ENCODE measurements at regions not wholly inside any gene's neighbourhood (a gene's known extent, or its start where the extent isn't known, plus 50 kb on each side); places are given as distances from the start of the nearest gene placed in this dataset.

- no peak for DNase-seq (ENCODE audit: extremely low read depth, low read depth)
- no peak for TF ChIP-seq CTCF (IDR thresholded peaks at IDR 0.05; ENCODE audit: low read depth, low read length)
Measured at GRCh38 chr2:60273836-60274235, 279.6 kb downstream of the BCL11A start.

- no peak for DNase-seq (ENCODE audit: extremely low read depth, low read depth)
- TF ChIP-seq CTCF (IDR thresholded peaks at IDR 0.05; ENCODE audit: low read depth, low read length), result no peak
Measured at GRCh38 chr2:60271713-60272112, 281.7 kb downstream of the BCL11A start.

- no peak for TF ChIP-seq CTCF (IDR thresholded peaks at IDR 0.05; ENCODE audit: low read depth, low read length)
- DNase-seq (ENCODE audit: extremely low read depth, low read depth), result no peak
Measured at GRCh38 chr2:60271131-60271530, 282.3 kb downstream of the BCL11A start.

- no peak for TF ChIP-seq CTCF (IDR thresholded peaks at IDR 0.05; ENCODE audit: low read depth, low read length)
Measured at GRCh38 chr2:60268661-60269060, 284.8 kb downstream of the BCL11A start.

GRCh38 chr2:60268032-60268431 lies 285.4 kb downstream of the BCL11A start:
- no peak for TF ChIP-seq CTCF (IDR thresholded peaks at IDR 0.05; ENCODE audit: low read depth, low read length)
- no peak for DNase-seq (ENCODE audit: extremely low read depth, low read depth)

More at GRCh38 chr2:60268661-60269060, 284.8 kb downstream of the BCL11A start:
- no peak for DNase-seq (ENCODE audit: extremely low read depth, low read depth)

- TF ChIP-seq CTCF (IDR thresholded peaks at IDR 0.05; ENCODE audit: low read depth, low read length), result no peak
- DNase-seq (ENCODE audit: extremely low read depth, low read depth), result no peak
Measured at GRCh38 chr2:60267122-60267521, 286.3 kb downstream of the BCL11A start.

GRCh38 chr2:60262178-60262577 lies 291.3 kb downstream of the BCL11A start:
- no peak for DNase-seq (ENCODE audit: extremely low read depth, low read depth)
- TF ChIP-seq CTCF (IDR thresholded peaks at IDR 0.05; ENCODE audit: low read depth, low read length), result no peak
